ENCODE measurements at regions not wholly inside any gene's neighbourhood (a gene's known extent, or its start where the extent isn't known, plus 50 kb on each side); places are given as distances from the start of the nearest gene placed in this dataset.

GRCh38 chr18:67913040-67913439, 396.5 kb upstream of the DSEL start:
- TF ChIP-seq CTCF (IDR thresholded peaks at IDR 0.05) (no peak), POLR2AphosphoS5 (IDR thresholded peaks at IDR 0.05; ENCODE audit: low read depth, low read length) (no peak), REST (IDR thresholded peaks at IDR 0.05; ENCODE audit: insufficient read depth in 1 of 2, low read depth in 2 of 2, low read length in 1 of 2) (no peak), SIN3A (IDR thresholded peaks at IDR 0.05; ENCODE audit: borderline replicate concordance, insufficient read depth, low read depth, low read length) (no peak), TCF7L2 (IDR thresholded peaks at IDR 0.05; ENCODE audit: low read depth, low read length) (no peak)
